GM21529 (cell line): ENCODE measurements at regions not wholly inside any gene's neighbourhood (a gene's known extent, or its start where the extent isn't known, plus 50 kb on each side); places are given as distances from the start of the nearest gene placed in this dataset.

Experiments used
- ATAC-seq: cut with Tn5 transposase; IDR thresholded peaks from one replicate; pipeline ENCODE4 v1.9.1; 2021; ENCODE audit not compliant: unreplicated experiment

DNA sequence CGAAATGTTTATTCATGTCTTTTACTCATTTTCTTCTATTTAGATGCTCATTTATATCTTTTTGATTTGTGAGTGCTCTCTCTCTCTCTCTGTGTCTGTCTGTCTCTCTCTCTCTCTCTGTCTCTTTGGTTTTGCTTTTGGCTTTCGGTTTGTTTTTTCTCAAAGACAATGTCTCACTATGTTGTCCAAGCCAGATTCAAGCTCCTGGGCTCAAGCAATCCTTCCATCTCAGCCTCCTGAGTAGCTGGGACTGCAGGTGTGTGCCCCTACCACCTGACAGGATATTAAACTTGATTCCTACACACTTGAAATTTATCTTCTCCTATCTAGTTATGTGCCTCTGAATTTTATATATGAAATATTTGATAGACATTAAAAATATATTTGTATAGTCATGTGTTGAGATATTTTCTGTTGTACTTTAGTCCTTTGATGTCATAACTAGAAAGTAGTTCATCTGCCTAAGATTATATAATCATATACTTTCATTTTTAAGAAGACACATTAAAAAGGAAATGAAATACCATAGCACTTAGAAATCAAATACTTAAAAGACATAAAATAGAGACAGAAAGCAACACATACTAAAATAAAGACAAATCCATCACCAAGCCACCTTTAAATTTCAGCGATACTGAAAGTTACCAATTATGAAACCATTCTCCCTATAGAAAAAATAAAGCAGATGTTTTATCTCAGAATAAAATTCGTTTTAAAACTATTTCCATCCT, 68.1 kb upstream of the SFMBT2 start:
- ATAC-seq: peak; percentile 31

GRCh38 chr10:7477538-7478334, 66.9 kb upstream of the SFMBT2 start:
- ATAC-seq: no peak

DNA sequence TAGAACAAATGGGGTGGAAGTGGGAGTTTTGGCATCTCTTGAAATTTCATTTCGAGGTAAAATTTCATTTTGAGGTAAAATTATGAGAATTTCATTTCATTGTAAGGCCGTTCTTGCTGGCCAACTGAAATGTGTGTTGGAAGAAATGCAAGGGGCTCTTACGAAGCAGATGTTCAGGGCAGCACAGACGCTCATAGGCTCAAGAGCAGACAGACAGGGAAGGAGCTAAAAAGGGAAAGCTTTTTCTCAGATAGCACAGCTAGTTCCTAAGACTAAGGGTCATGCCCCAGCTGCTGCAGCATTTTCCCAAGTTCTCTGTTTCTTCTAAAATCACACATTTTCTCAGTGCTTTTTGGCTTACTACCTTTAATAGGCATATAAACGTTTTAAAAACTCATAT, 65.1 kb upstream of the SFMBT2 start:
- ATAC-seq: no peak

DNA sequence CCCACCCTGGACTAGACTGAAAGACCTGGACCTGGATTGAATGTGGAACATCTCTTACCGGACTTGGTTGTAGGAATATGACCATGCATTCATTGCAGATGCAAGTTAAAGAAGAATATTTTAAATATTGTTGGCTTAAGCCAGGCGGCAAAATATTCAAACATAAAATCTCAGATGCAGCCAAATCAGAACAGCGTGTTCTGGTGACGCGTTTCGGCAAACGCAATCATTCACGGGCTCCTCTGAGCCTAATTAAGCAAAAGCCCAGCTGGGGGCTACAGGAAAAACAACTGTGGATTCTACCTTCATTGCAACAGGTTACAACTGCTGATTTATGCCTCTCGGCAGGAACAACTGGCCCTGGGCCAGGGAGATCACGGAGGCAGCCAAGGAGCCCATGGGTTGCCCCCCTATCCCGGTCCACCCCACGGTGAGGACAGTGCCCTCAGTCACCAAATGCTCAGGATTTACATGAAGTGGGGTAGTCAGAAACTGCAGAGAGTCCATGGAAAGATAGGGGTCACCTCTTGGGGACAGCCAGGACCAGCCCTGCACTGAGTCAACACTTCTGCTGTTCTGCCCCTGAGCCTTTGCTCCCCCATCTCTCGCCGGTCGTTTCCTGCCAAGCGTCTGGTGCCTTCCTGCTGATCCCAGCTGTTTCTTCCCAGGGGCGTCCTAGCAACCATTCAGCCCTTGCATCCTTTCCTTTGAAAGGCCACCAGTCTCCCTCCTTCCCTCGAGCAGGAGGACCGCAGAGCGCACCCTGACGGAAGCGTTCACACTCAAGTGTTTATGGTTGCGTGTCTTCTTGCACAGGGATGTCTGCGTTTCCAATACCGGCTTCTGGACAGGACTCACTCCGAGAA, 64.4 kb upstream of the SFMBT2 start:
- no peak for ATAC-seq

DNA sequence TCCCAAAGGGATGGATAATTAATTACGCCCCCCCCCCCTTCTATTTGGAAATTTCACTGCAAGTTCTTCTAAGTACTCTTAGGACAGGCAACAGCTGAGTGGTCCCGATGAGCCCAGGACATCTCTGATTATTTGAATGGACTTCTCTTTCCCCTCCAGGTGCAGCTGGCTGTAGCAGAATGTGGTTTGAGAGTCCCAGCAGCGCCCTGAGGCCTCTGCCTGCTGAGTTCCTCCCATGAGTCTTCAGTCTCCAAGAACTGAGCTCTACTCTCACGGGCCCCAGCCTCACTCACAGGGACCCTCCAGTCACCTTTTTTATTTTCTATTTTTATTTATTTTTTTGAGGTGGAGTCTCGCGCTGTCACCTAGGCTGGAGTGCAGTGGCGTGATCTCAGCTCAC, 63.6 kb upstream of the SFMBT2 start:
- ATAC-seq: no peak

DNA sequence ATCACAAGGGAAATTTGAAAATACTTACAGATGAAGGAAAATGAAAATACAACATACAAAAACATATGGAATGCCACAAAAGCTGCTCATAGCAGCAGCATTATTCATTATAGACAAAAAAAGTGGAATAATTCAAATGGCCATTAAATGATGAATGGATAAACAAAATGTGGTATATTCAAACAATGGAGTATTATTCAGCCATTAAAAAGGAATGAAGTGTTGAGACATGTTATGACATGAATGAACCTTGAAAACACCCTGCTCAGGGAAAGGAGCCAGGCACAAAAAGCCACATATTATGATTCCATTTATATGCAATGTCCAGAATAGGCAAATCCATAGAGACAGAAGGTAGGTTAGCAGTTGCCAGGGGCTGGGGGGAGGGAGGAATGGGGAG, 62.6 kb upstream of the SFMBT2 start:
- ATAC-seq: no peak

GRCh38 chr10:7471720-7472367, 61.0 kb upstream of the SFMBT2 start:
- ATAC-seq: peak; percentile 87

DNA sequence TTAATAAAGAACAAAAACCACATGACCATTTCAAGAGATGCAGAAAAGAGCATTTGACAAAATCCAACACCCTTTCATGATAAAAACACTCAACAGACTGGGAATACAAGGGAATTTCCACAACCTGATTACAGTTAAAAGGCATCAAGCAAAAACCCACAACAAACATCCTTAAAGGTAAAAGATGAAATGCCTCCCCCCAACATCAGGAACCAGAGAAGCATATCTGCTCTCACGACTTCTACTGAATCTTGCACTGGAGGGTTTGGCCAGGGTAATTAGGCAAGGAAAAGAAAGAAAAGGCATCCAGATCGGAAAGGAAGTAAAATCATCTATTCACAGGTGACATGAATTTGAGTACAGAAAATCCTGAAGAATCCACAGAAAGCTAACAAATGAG, 59.5 kb upstream of the SFMBT2 start:
- ATAC-seq: no peak

GRCh38 chr10:7467031-7467667, 56.3 kb upstream of the SFMBT2 start:
- no peak for ATAC-seq

DNA sequence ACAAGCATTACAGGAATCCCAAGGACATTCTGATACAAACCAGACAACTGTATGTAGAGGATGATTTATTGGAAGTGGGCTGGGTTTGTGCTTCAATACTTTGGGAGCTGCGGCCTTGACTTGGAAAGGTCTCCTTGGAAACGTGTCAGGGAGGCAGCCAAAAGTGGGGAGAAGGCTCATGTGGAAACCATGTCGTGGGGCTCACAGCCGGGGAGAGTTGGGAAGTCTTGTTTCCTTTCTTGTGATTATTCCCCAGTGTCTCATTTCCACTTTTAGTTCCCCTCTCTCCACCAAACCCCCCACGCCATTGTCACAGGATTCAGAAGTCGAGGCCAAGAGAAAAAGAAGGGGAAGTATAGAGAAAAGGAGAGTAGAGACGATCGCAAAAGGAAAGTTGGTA, 53.9 kb upstream of the SFMBT2 start:
- no peak for ATAC-seq
